ENCODE measurements at regions not wholly inside any gene's neighbourhood (a gene's known extent, or its start where the extent isn't known, plus 50 kb on each side); places are given as distances from the start of the nearest gene placed in this dataset.

- intact Hi-C loops (cut with micrococcal nuclease), result no loop called here
- no TSS peak for BruUV-seq (replicated peaks)
Observed at GRCh38 chr6:147900247-147900830, 391.8 kb downstream of the SAMD5 start.

GRCh38 chr6:147903321-147903720 lies 394.8 kb downstream of the SAMD5 start:
- H3K79me2 ChIP-seq (ENCODE audit: insufficient read depth, low read length), result no peaks in the 10 kb centered on the region
- H3K27me3 ChIP-seq (ENCODE audit: insufficient read depth, low read length), result no peaks in the 10 kb centered on the region
- ChIA-PET POLR2A (no interaction called here), RAD21 (ENCODE audit: low non-redundant PET in 1 of 2, low total read pairs in 2 of 2, uncharacterized antibody in 2 of 2, unreplicated experiment in 2 of 2) (no interaction called here), CTCF (no interaction called here)
- H3K36me3 ChIP-seq (ENCODE audit: control insufficient read depth in 1 of 2, insufficient read depth in 2 of 2, low read length in 2 of 2), result no peaks in the 10 kb centered on the region
- no peak overlapping the region for H3K27ac ChIP-seq (ENCODE audit: low read depth, low read length)
- TF ChIP-seq FOSL1 (IDR thresholded peaks at IDR 0.05; ENCODE audit: low read depth) (no peak), REST (IDR thresholded peaks at IDR 0.05; ENCODE audit: low read depth) (no peak), EZH2phosphoT487 (IDR thresholded peaks at IDR 0.05; ENCODE audit: borderline replicate concordance) (no peak), EGR1 (IDR thresholded peaks at IDR 0.05; ENCODE audit: low read depth) (no peak), SP1 (IDR thresholded peaks at IDR 0.05; ENCODE audit: low read depth) (no peak), JUND (IDR thresholded peaks at IDR 0.05) (no peak), ELF1 (IDR thresholded peaks at IDR 0.05; ENCODE audit: borderline replicate concordance, low read depth) (no peak)
- BruUV-seq (replicated peaks), result no TSS peak
- H3K4me2 ChIP-seq (ENCODE audit: low read length), result no peak overlapping the region
- no peak overlapping the region for H3K4me3 ChIP-seq (replicated peaks in 1 of 2; ENCODE audit: low read depth in 1 of 2, low read length in 2 of 2)
- H2AFZ ChIP-seq (ENCODE audit: low read depth, low read length, poor library complexity, severe bottlenecking), result no peak overlapping the region
- H3K4me1 ChIP-seq (ENCODE audit: control insufficient read depth in 1 of 2, insufficient read depth in 2 of 2, low read length in 2 of 2), result no peaks in the 10 kb centered on the region
- ATAC-seq (no peak), DNase-seq (ENCODE audit: low read depth, low spot score) (no peak)
- intact Hi-C loops (cut with micrococcal nuclease), result no loop called here
- H4K20me1 ChIP-seq (ENCODE audit: insufficient read depth), result no peaks in the 10 kb centered on the region
- no peak overlapping the region for H3K9ac ChIP-seq (ENCODE audit: low read length)
- H3K9me2 ChIP-seq (ENCODE audit: insufficient read depth), result no peaks in the 10 kb centered on the region
- H3K9me3 ChIP-seq (ENCODE audit: control insufficient read depth in 1 of 2, insufficient read depth in 1 of 2, low read depth in 1 of 2, low read length in 2 of 2), result no peaks in the 10 kb centered on the region

More at GRCh38 chr6:147900247-147900830, 391.8 kb downstream of the SAMD5 start:
- Histone ChIP-seq H3K4me3 (replicated peaks in 1 of 2; ENCODE audit: low read depth in 1 of 2, low read length in 2 of 2) (no peak overlapping the region), H2AFZ (ENCODE audit: low read depth, low read length, poor library complexity, severe bottlenecking) (no peak overlapping the region), H3K4me1 (ENCODE audit: control insufficient read depth in 1 of 2, insufficient read depth in 2 of 2, low read length in 2 of 2) (no peaks in the 10 kb centered on the region), H3K9me3 (ENCODE audit: control insufficient read depth in 1 of 2, insufficient read depth in 1 of 2, low read depth in 1 of 2, low read length in 2 of 2) (no peaks in the 10 kb centered on the region), H3K27ac (ENCODE audit: low read depth, low read length) (no peak overlapping the region), H3K36me3 (ENCODE audit: control insufficient read depth in 1 of 2, insufficient read depth in 2 of 2, low read length in 2 of 2) (no peaks in the 10 kb centered on the region), H3K79me2 (ENCODE audit: insufficient read depth, low read length) (no peaks in the 10 kb centered on the region), H3K27me3 (ENCODE audit: insufficient read depth, low read length) (no peaks in the 10 kb centered on the region), H3K9ac (ENCODE audit: low read length) (no peak overlapping the region), H3K4me2 (ENCODE audit: low read length) (no peak overlapping the region), H3K9me2 (ENCODE audit: insufficient read depth) (no peaks in the 10 kb centered on the region), H4K20me1 (ENCODE audit: insufficient read depth) (no peaks in the 10 kb centered on the region)
- POLR2A ChIA-PET, result no interaction called here
- CTCF ChIA-PET, result no interaction called here
- RAD21 ChIA-PET (ENCODE audit: low non-redundant PET in 1 of 2, low total read pairs in 2 of 2, uncharacterized antibody in 2 of 2, unreplicated experiment in 2 of 2), result no interaction called here
- TF ChIP-seq EGR1 (IDR thresholded peaks at IDR 0.05; ENCODE audit: low read depth) (no peak), FOSL1 (IDR thresholded peaks at IDR 0.05; ENCODE audit: low read depth) (no peak), TCF7L2 (IDR thresholded peaks at IDR 0.05; ENCODE audit: borderline replicate concordance, extremely low read depth, insufficient read depth, insufficient read length) (no peak), ZBTB33 (IDR thresholded peaks at IDR 0.05; ENCODE audit: extremely low read depth, insufficient replicate concordance, low read length) (no peak), SIN3A (IDR thresholded peaks at IDR 0.05; ENCODE audit: low read depth) (no peak), POLR2A (IDR thresholded peaks at IDR 0.05; ENCODE audit: borderline replicate concordance, extremely low read depth, insufficient read depth, insufficient read length) (no peak)
- DNase-seq (ENCODE audit: low read depth, low spot score) (no peak), ATAC-seq (no peak)
